OCI-LY3 (cell line): ENCODE measurements at regions not wholly inside any gene's neighbourhood (a gene's known extent, or its start where the extent isn't known, plus 50 kb on each side); places are given as distances from the start of the nearest gene placed in this dataset.

Experiments used
- EZH2phosphoT487 ChIP-seq: fragments of 200-600 bp; shearing (Covaris generic); IDR thresholded peaks from 2 replicates; pipeline ENCODE4 v1.6.1; 2018; ENCODE audit warnings: antibody characterized with exemption, mixed run types, low read depth
- TF ChIP-seq, protein P1 (sequence below): fragments of 200-600, 300-600 bp; sonication (generic); IDR thresholded peaks from 2 replicates; pipeline ENCODE4 v1.5.1; 2014; ENCODE audit warnings: antibody characterized with exemption, low read length, low read depth

GRCh38 chr14:83816761-83817160, 1713.2 kb upstream of the FLRT2 start:
- TF ChIP-seq, protein P1, sequence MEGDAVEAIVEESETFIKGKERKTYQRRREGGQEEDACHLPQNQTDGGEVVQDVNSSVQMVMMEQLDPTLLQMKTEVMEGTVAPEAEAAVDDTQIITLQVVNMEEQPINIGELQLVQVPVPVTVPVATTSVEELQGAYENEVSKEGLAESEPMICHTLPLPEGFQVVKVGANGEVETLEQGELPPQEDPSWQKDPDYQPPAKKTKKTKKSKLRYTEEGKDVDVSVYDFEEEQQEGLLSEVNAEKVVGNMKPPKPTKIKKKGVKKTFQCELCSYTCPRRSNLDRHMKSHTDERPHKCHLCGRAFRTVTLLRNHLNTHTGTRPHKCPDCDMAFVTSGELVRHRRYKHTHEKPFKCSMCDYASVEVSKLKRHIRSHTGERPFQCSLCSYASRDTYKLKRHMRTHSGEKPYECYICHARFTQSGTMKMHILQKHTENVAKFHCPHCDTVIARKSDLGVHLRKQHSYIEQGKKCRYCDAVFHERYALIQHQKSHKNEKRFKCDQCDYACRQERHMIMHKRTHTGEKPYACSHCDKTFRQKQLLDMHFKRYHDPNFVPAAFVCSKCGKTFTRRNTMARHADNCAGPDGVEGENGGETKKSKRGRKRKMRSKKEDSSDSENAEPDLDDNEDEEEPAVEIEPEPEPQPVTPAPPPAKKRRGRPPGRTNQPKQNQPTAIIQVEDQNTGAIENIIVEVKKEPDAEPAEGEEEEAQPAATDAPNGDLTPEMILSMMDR, result no peak
- TF ChIP-seq EZH2phosphoT487, result no peak
